ENCODE measurements at regions not wholly inside any gene's neighbourhood (a gene's known extent, or its start where the extent isn't known, plus 50 kb on each side); places are given as distances from the start of the nearest gene placed in this dataset.

DNA sequence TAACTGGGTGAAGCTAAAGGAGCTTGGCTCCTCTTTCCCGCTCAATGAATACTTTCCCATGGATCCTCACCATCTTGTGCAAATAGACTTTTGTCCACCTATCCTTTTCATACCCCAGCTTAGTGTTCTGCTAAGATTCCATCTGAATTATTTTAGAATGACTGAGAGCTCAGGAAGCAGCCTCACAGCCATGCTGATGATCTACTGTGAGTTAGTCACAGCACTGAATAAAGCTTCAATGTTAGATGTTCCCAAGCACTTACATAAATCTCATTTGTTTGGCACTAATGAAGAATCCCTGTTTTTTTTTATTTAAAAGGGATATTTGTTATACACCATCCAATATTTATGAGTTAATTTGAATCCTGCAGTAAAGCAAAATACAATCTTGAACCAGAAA is 317.6 kb upstream of the TRPC7 start:
- TF ChIP-seq ZNF26 (tag by site-specific recombination; IDR thresholded peaks at IDR 0.05) (no peak), CTCF (tag by site-specific recombination; IDR thresholded peaks at IDR 0.05) (no peak), BCL11A (tag by site-specific recombination; IDR thresholded peaks at IDR 0.05; ENCODE audit: low read depth) (no peak)

Measured in HEK293 (cell line).